T-helper 22 cell (primary cell): ENCODE measurements at regions not wholly inside any gene's neighbourhood (a gene's known extent, or its start where the extent isn't known, plus 50 kb on each side); places are given as distances from the start of the nearest gene placed in this dataset.

Experiments
- DNase-seq: peaks from one replicate; pipeline ENCODE4 v3.0.0-alpha.2; 2020; ENCODE audit warnings: low read depth

GRCh38 chr2:19784456-19784855 is 117.3 kb downstream of the TTC32 start:
- DNase-seq = no peak

- DNase-seq = no peak
Measured at GRCh38 chr2:19783935-19784334, 117.8 kb downstream of the TTC32 start.

DNA sequence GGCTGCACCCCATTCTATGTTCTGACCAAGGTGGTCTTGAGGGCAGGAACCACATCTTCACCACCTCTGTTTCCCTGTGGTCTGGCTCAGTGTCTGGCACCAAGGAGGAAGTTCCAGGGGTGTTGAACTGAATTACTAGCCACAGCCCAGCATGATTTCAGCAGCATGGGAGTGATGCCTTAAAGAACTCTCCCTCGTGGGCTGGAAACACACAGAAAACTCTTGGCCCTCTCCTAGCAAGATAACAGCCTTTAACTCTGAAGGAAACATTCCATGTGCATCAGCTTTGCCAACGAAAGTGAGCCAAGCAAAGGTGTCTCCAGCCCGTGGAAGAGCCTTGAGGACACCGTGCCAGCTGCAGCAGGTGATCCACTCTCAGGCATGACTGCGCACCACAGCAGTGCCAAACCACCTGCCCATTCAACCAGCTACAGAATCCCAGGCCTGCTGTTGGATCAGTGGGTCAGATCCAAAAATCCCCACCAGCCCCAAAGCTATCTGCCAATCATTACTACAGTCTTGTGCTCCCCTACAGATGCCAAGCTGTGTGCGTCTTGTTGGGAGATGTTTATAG is 124.8 kb downstream of the TTC32 start:
- DNase-seq = no peak

- DNase-seq = no peak
Measured at GRCh38 chr2:19775838-19776237, 125.9 kb downstream of the TTC32 start.

- no peak for DNase-seq
Measured at GRCh38 chr2:19775315-19775714, 126.5 kb downstream of the TTC32 start.

GRCh38 chr2:19774805-19775176 is 127.0 kb downstream of the TTC32 start:
- DNase-seq = no peak

- DNase-seq = no peak
Measured at GRCh38 chr2:19772981-19773380, 128.8 kb downstream of the TTC32 start.

DNA sequence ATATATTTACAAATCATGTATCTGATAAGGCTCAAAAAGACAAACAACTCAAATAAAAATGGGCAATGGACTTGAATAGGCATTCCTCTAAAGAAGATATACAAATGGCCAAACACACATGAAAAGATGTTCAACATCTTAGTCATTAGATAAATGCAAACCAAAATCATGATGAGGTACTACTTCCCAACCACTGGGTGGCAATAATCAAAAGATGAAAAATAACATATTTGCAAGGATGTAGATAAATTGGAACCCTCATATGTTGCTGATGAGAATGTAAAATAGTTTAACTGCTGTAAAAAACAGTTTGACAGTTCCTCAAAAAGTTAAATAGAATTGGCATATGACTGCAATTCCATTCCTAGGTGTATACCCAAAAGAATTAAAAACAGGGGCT is 132.3 kb downstream of the TTC32 start:
- no peak for DNase-seq

DNA sequence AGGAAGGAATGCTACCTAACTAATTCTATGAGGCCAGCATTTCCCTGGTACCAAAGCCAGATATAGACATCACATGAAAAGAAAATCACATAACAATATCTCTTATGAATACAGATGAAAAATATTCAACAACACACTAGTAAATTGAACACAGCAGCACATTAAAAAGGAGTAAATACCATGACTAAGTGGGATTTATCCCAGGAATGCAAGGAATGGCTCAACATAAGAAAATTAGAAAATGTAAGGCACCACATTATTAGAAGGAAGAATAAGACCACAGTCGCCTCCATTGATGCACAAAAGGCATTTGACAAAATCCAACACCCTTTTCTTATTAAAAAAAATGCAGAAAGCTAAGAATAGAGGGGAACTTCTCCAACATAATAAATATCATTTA is 133.9 kb downstream of the TTC32 start:
- no peak for DNase-seq

- no peak for DNase-seq
Measured at GRCh38 chr2:19764998-19765397, 136.8 kb downstream of the TTC32 start.

DNA sequence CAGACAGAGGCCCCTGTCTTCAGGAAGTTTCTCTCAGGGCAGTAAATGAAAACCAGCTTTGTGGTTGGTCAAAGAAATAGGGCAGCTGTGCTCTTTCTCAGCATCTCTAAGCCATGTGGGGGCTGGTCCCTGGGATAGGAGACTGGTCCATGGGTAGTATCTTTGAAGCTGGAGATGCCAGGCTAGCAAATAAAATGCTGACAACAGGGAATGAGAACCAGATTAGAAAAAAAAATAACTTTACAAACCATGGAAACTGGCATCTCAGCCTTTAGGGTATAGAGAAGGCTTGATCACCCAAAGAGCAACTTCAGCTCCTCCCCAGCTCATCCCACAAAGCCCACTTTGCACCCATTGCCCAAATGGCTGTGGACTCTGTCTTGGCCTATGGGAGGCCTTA is 138.1 kb downstream of the TTC32 start:
- DNase-seq = no peak

DNA sequence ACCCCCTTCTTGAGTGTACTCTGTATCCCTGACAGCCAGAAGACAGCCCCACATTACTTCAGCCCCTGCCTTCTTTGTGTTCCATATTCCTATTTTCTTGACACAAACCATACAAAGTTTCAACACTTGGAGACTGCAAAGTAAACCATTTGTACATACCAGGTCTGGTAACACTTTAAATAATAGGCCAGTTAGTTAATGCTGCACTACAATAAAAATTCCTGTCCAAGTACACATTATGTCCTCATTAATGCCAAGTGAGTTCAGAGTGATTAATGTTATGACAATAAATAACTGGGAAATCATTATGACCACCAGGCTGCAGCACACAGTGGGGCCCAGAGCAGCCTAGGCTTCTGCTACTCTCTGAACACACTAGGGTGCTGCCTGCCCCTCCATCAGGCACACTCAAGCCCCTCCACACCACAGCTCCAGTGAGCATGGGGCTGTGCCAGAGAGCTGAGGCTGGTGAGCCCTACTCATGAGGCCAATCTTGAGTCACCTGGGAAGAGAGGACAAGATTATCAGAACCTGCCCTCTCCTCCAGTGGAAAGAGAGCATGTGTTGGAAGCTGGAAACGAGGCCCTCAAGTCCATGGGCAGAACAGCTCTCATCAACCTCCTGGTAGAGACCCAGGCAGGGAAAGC is 138.7 kb downstream of the TTC32 start:
- no peak for DNase-seq

- DNase-seq = no peak
Measured at GRCh38 chr2:19762142-19762541, 139.6 kb downstream of the TTC32 start.

- no peak for DNase-seq
Measured at GRCh38 chr2:19759880-19760279, 141.9 kb downstream of the TTC32 start.

DNA sequence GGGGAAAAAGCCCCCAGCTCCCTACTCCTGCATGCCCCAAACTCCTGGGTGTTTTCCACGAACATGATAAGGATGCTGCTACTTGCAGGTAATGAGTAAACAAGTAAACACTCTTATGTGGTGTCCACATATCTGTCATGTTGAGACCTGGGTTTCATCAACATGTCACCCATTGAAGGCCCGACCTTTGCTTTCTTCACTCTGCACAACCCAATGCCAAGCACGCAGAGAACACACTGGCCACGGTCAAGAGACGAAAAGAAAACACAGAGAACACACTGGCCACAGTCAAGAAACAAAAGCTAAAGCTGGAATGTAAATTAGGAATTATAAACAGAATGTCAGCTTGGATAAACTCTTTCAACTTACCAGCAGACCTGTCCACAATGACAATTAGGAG is 143.1 kb downstream of the TTC32 start:
- DNase-seq = no peak

- no peak for DNase-seq
Measured at GRCh38 chr2:19757586-19757985, 144.2 kb downstream of the TTC32 start.

DNA sequence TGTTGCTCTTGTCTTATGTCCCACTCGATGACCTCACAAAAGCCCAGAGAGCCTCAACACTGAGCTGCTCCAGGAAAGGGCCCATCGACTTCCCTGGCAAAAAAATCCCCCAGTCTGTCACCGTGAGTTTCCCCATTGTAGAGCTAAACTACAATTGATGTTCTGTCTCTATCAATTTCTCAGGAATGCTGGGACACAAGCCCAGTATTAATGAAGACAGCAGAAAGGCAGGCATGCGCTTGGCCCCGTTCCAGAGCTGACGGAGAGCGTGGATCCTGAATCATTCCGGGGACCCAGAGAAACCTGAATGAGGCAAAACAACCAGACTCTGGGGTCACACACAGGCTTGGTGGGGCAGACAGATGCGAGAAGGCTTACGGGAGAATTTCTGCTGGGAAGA is 146.9 kb downstream of the TTC32 start:
- no peak for DNase-seq

- DNase-seq = no peak
Measured at GRCh38 chr2:19753818-19754217, 148.0 kb downstream of the TTC32 start.

DNA sequence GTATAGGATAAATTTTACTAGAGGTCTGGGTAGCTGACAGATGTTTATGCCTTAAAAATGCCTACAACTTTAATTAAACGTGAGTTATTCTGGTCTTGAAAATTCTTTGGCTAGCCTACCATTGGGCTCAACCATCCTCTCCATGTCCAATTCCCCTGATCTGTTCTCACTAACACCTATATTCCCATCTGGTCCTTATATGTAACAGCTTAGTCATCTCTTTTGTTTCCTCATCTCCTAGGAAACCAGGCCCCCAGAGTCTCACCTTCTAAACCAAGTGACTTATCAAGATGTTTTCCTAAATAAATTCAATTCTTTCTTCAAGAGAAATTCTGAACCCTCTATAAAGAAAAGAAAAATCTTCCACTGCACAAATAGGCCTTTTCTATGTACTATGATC is 148.5 kb downstream of the TTC32 start:
- no peak for DNase-seq

- no peak for DNase-seq
Measured at GRCh38 chr2:19752500-19752899, 149.3 kb downstream of the TTC32 start.

- no peak for DNase-seq
Measured at GRCh38 chr2:19751631-19752030, 150.2 kb downstream of the TTC32 start.

GRCh38 chr2:19750136-19750535 is 151.6 kb downstream of the TTC32 start:
- DNase-seq = no peak

DNA sequence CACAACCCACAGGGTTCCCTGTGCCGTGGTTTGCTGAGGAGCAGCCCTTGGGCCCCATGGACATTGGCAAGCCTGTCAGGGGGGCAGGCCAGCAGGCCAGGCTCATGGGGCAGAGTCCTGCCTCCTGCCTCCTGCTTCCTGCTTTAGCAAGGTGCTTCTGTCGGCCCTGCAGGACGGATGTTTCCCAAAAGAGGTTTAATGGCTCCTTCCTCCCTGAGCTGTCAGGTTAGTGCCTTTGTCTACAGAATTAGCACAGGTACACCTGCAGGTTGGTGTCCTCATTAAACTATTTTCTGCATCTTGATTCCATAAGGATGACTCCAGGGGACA is 152.3 kb downstream of the TTC32 start:
- no peak for DNase-seq

- DNase-seq = no peak
Measured at GRCh38 chr2:19748711-19749506, 152.9 kb downstream of the TTC32 start.
